Lower lobe of right lung (tissue), 2 donors: ENCODE measurements at regions not wholly inside any gene's neighbourhood (a gene's known extent, or its start where the extent isn't known, plus 50 kb on each side); places are given as distances from the start of the nearest gene placed in this dataset.

Source experiments
- ATAC-seq, 2 donors: fragments of 200-7000 bp; cut with Tn5 transposase; one replicate each; pipeline ENCODE4 v1.9.1; 2020 to 2022; ENCODE audit warnings: mild to moderate bottlenecking in 2 of 2, moderate library complexity in 2 of 2
- DNase-seq: peaks from one replicate; pipeline ENCODE4 v3.0.0-alpha.2; 2020
- H3K27ac ChIP-seq: fragments of 200-600 bp; one replicate; pipeline ENCODE4 v1.8.0; 2022
- H3K27me3 ChIP-seq: fragments of 200-600 bp; one replicate; pipeline ENCODE4 v1.8.0; 2022; ENCODE audit warnings: low read depth
- H3K36me3 ChIP-seq: fragments of 200-600 bp; one replicate; pipeline ENCODE4 v1.8.0; 2022; ENCODE audit warnings: mild to moderate bottlenecking
- H3K4me1 ChIP-seq: fragments of 200-600 bp; one replicate; pipeline ENCODE4 v1.8.0; 2022
- H3K4me3 ChIP-seq: fragments of 200-600 bp; one replicate; pipeline ENCODE4 v1.8.0; 2022; ENCODE audit warnings: mild to moderate bottlenecking
- H3K9me3 ChIP-seq: fragments of 200-600 bp; one replicate; pipeline ENCODE4 v1.8.0; 2022
- intact Hi-C: fragments of 100-400 bp; cut with DNase I; formaldehyde crosslinking; loops from one replicate; pipeline ENCODE4 v1.11.0; 2022
- TF ChIP-seq, protein P1 (sequence below): fragments of 200-600 bp; IDR thresholded peaks from one replicate; pipeline ENCODE4 v1.8.0; 2022; ENCODE audit warnings: antibody characterized with exemption, mild to moderate bottlenecking
- donor health status: DM: no; HTN: yes; CAD: no; lungs with severe emphysema.

- DNase-seq: no peak
- no peak for ATAC-seq
- intact Hi-C loops: no loop called here
- H3K9me3 ChIP-seq: no peaks in the 10 kb centered on the region
- peaks cover 5% of the 10 kb centered on the region for H3K4me1 ChIP-seq
- TF ChIP-seq, protein P1, sequence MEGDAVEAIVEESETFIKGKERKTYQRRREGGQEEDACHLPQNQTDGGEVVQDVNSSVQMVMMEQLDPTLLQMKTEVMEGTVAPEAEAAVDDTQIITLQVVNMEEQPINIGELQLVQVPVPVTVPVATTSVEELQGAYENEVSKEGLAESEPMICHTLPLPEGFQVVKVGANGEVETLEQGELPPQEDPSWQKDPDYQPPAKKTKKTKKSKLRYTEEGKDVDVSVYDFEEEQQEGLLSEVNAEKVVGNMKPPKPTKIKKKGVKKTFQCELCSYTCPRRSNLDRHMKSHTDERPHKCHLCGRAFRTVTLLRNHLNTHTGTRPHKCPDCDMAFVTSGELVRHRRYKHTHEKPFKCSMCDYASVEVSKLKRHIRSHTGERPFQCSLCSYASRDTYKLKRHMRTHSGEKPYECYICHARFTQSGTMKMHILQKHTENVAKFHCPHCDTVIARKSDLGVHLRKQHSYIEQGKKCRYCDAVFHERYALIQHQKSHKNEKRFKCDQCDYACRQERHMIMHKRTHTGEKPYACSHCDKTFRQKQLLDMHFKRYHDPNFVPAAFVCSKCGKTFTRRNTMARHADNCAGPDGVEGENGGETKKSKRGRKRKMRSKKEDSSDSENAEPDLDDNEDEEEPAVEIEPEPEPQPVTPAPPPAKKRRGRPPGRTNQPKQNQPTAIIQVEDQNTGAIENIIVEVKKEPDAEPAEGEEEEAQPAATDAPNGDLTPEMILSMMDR: no peak
- no peak overlapping the region for H3K27ac ChIP-seq
- H3K4me3 ChIP-seq: no peak overlapping the region
- H3K36me3 ChIP-seq: no peaks in the 10 kb centered on the region
- no peaks in the 10 kb centered on the region for H3K27me3 ChIP-seq
Observed at GRCh38 chr11:45028911-45029682, 78.4 kb upstream of the TP53I11 start.

GRCh38 chr11:45030778-45031177 lies 80.1 kb upstream of the TP53I11 start:
- TF ChIP-seq, protein P1: no peak
- Histone ChIP-seq H3K27me3 (no peaks in the 10 kb centered on the region), H3K36me3 (no peaks in the 10 kb centered on the region), H3K9me3 (no peaks in the 10 kb centered on the region), H3K4me1 (peaks cover 5% of the 10 kb centered on the region), H3K4me3 (no peak overlapping the region), H3K27ac (no peak overlapping the region)
- ATAC-seq (no peak), DNase-seq (no peak)
- intact Hi-C loops: no loop called here

- TF ChIP-seq, protein P1: no peak
- Histone ChIP-seq H3K27me3 (no peaks in the 10 kb centered on the region), H3K4me3 (no peak overlapping the region), H3K9me3 (no peaks in the 10 kb centered on the region), H3K4me1 (no peaks in the 10 kb centered on the region), H3K36me3 (no peaks in the 10 kb centered on the region), H3K27ac (no peak overlapping the region)
- ATAC-seq (no peak), DNase-seq (no peak)
- intact Hi-C loops: no loop called here
Observed at GRCh38 chr11:45031912-45032519, 81.3 kb upstream of the TP53I11 start.

DNA sequence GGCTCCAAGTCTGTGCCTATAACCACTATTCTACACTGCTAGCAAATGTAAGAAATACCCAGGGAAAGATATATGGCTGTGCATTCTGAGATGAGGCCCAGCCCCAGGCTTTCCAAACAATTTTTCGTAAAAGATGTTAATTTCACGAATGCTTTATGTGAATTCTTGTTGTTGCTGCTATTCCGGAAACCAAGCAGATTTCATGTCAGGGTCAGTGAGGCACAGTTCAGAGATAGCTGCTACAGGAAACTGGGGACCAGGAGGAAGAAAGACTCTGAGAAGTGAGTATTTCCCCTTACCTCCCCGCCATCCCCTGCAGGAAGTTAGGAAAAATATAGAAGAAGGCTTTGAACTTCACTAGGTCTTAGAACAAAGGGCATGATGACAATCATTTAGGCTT lies 84.7 kb upstream of the TP53I11 start:
- peaks cover 14% of the 10 kb centered on the region for H3K9me3 ChIP-seq
- no peaks in the 10 kb centered on the region for H3K36me3 ChIP-seq
- H3K4me1 ChIP-seq: no peaks in the 10 kb centered on the region
- no peak overlapping the region for H3K4me3 ChIP-seq
- TF ChIP-seq, protein P1: no peak
- H3K27ac ChIP-seq: no peak overlapping the region
- ATAC-seq (no peak), DNase-seq (no peak)
- H3K27me3 ChIP-seq: no peaks in the 10 kb centered on the region
- intact Hi-C loops: no loop called here

- H3K9me3 ChIP-seq: peaks cover 14% of the 10 kb centered on the region
- H3K4me1 ChIP-seq: no peaks in the 10 kb centered on the region
- no peak overlapping the region for H3K27ac ChIP-seq
- no peak overlapping the region for H3K4me3 ChIP-seq
- TF ChIP-seq, protein P1: no peak
- no peaks in the 10 kb centered on the region for H3K27me3 ChIP-seq
- H3K36me3 ChIP-seq: no peaks in the 10 kb centered on the region
- ATAC-seq (no peak), DNase-seq (no peak)
- intact Hi-C loops: no loop called here
Observed at GRCh38 chr11:45036010-45036409, 85.3 kb upstream of the TP53I11 start.
